ENCODE measurements at regions not wholly inside any gene's neighbourhood (a gene's known extent, or its start where the extent isn't known, plus 50 kb on each side); places are given as distances from the start of the nearest gene placed in this dataset.

- DNase-seq: no peak
These were observed 136.9 kb downstream of the SCARB1 start for GRCh38 chr12:124726596-124727263.

DNA sequence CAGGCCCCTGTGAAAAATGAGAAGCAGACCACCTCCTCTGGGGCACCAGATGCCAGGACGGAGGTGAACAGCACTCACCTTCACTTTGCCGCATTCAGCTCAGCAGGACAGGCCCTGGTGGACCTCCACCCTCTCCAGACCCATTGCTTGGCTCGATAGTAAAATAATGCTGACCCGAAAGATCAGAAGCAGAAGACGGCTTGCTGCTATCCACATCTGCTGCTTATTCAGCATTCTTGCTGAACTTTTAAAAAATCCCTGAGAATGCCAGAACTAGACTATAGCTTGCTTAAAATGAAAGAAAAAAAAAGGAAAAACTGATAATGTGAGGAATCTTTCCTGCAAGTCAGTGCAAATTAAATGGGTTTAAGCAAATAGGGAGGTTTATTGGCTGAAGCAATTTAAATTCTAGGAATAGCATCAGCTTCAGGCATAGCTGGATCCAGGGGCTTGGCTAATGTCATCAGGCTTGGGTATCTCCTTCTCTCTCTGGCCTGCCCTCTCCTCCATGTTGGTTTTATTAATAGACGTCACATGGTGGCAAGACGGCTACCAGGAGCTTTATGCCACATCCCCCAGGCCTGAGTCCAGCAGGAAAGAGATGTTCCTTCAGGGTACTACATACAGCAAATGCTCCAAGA is 137.9 kb downstream of the SCARB1 start:
- no peak for DNase-seq

DNA sequence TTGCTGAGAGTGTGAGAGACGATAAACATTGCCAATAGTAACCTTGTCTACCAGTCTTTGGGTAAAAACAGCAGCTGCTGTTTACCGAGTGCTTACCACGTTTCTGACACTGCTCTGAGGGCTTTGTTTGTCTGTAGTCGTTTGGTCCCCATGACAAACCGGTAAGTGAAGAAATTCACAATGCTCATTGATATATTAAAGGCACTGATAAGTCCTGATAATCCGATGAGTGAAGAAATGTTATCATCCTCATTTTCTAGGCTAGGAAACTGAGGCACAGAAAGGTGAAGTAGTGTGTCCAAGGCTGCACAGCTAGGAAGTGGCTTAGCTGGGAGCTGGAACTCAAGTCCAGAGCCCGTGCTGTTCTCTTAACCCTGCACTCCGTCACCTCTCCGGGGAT is 138.6 kb downstream of the SCARB1 start:
- DNase-seq: no peak

- no peak for DNase-seq
These were observed 140.8 kb downstream of the SCARB1 start for GRCh38 chr12:124722878-124723277.

GRCh38 chr12:124721501-124722162 is 142.0 kb downstream of the SCARB1 start:
- DNase-seq: no peak

GRCh38 chr12:124720681-124721500 is 142.8 kb downstream of the SCARB1 start:
- no peak for DNase-seq

- no peak for DNase-seq
These were observed 143.5 kb downstream of the SCARB1 start for GRCh38 chr12:124720004-124720680.

GRCh38 chr12:124719231-124719630 is 144.4 kb downstream of the SCARB1 start:
- DNase-seq: no peak

- no peak for DNase-seq
These were observed 145.2 kb downstream of the SCARB1 start for GRCh38 chr12:124718458-124718857.

DNA sequence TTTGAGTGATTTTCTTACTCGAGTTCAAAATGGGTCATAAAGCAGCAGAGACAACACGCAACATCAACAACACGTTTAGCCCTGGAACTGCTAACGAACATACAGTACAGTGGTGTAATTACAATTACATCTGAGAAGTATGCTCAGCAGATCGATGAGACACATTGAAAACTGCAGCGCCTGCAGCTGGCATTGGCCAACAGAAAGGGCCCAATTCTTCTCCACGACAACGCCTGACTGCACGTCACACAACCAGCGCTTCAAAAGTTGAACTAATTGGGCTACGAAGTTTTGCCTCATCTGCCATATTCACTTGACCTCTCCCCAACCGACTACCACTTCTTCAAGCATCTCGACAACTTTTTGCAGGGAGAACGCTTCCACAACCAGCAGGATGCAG is 145.6 kb downstream of the SCARB1 start:
- no peak for DNase-seq

- DNase-seq: no peak
These were observed 146.3 kb downstream of the SCARB1 start for GRCh38 chr12:124717318-124717717.

DNA sequence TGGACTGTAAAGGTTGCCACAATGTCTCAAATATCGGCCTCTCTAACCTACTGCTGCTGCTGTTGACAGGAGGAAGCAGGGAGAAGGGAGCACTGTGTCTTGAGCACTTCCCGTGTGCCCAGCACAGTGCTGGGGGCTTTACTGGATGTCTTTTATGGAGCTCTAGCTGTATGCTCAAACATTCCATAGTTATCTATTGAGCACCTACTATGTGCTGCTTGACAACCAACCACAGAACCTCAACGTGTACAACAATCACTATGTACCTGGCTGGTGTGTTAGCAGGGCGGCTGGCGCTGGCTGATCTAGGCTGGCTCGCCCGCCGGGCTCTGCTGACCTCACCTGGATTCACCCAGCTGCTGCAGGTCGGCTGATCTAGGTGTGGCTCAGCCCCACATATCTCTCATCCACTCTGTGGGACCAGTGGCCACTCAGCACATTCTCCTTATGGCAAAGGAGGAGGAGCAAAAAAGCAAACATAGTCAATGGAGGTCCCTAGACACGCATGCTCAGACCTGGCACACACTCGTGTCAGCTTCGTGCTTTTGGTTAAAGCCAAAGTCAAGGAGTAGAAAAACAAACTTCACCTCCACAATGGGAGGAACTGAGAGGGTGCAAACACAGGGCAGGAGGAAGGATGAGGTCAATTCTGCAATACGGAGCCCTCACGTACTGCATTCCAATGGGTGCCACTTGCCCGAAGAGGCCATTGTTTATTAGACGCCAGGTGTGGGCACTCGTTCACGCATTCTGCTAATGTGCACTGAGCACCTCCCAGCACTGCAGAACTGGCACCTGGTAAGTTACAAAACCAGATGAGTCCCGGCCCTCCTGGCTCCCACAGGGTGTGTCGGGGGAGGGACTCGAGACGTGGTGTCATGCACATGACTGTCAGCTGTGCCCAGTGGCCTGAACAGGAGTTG is 147.2 kb downstream of the SCARB1 start:
- DNase-seq: no peak

DNA sequence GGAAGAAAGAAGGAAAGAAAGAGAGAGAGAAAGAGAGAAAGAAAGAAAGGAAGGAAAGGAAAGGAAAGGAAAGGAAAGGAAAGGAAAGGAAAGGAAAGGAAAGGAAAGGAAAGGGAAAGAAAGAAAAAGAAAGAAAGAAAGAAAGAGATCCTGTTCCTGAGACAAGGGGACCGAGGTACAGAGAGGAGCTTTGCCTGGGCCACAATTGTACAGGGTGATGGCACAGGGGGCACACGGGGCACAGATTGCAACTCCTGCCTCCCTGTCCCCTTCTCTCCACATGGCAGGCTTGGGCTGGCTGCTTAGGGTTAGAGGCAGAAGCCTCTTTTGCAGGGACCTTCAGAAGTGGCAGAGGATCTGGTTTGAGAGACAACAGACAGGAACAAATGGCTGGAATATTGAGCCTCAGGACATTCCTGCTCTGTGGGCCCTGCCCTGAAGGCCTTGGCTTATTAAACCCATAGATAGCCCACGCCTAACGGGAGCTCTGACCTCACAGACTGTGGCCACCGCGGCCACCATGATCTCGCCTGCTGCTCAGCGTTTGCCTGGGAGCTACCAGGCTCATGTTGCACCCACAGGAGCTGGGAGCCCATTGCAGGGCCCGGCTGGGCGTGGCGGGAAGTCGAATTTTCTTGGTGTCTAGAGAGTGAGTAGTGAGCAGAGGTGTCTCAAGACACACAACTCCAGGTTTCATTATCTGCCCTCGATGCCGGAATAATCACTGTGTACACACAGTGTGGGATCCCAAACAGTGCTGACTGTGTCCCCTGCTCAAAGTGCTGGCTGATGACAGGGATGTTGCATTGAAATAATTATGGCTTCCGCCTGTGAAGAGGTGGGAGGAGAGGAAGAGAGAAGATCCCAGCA is 147.9 kb upstream of the NCOR2 start:
- no peak for DNase-seq

DNA sequence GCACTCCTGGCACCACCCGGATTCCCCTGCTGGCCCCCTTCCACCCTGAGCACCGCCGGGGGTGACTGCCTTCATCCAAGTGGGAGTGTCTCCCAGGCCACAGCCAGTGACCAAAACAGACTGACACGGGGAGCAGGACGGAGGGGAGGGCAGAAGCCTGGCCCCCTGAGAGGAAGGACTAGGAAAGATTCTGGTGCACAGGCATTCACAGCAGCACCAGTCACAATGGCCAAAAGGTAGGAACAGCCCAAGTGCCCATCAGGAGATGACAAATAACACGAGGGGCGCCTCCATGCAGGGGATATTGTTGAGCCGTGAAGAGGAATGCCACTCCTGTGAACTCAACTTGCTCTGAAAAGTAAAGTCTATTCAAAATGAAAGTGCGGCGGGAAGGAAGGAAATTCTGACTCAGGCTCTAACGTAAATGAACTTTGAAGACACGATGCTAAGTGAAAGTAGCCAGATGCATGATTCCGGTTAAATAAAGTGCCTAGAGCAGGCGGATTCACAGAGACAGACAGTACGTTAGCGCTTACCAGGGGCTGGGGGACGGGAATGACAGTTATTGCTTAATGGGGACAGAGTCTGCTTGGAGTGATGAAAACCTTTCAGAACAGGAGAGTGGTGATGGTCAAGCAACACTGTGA is 146.1 kb upstream of the NCOR2 start:
- peak; percentile 69 for DNase-seq

DNA sequence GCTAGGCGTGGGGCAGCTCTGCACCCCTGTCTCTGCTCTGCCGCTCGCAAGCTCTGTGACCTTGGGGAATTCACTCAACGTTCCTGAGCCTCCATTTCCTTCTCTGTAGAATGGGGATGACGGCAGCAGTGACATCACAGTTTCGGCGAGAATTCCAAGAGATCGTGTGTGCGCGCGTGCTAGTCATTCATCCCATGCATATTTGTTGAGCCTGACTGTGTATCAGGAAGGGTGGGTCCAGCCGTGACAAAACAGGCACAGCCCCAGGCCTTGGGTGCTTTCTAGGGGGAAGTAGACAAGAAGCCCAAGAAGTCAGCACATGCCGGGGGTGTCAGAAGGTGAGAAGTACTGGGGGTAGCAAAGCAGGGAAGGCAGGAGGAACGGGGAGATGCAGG is 145.6 kb upstream of the NCOR2 start:
- no peak for DNase-seq

- DNase-seq: no peak
These were observed 143.9 kb upstream of the NCOR2 start for GRCh38 chr12:124711344-124711743.

GRCh38 chr12:124709722-124710687 is 142.6 kb upstream of the NCOR2 start:
- no peak for DNase-seq

DNA sequence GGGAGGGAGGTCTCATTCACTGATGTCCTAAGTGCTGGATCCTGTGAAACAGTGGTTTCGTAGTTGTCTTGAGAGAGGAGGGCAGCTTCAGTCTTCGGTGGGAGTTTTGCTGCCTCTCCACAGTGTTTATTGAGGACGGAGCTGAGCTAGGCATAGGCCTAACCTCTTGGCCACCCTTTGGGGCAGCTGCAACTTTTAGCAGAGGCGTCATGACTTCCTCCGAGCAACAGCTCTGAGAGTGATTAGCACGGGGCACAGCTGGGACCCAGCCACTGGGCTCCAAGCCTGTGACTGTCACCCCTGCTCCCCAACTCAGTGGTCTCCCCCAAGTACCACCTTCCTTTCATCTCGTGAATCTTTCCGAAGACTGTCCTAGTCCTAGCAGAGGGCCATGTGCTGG is 139.9 kb upstream of the NCOR2 start:
- no peak for DNase-seq

DNA sequence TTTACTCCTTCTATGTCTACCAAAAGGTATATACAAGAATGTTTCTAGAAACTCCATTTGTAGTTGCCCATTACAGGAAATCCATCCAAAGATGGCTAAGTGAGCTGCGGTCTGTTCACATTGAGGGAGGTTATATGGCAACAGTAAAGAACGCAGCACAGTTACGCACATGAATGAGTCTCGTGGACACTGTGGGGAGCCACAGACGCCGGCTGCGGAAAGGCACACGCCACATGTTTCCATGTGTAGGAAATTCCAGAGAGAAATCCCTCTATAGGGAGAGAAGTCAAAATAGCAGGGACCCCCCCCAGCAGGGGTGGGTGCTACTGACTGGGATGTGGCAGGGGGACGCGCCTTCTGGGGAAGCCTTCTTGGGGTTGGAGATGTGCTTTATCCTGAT is 139.0 kb upstream of the NCOR2 start:
- no peak for DNase-seq

Measured in activated T-cell treated with anti-CD3 and anti-CD28 coated beads for 4 hours (primary cell).